Stimulated activated CD4-positive, alpha-beta T cell treated with anti-CD3 and anti-CD28 coated beads, Interleukin-2, amount 100 ng/mL, for 24 hours (primary cell): ENCODE measurements at regions not wholly inside any gene's neighbourhood (a gene's known extent, or its start where the extent isn't known, plus 50 kb on each side); places are given as distances from the start of the nearest gene placed in this dataset.

Source experiments
- DNase-seq, 2 donors: peaks; one replicate each; pipeline ENCODE4 v3.0.0-alpha.2; 2020

GRCh38 chr22:47588578-47588960 lies 826.1 kb downstream of the TBC1D22A start:
- no peak for DNase-seq

GRCh38 chr22:47587861-47588577 lies 825.6 kb downstream of the TBC1D22A start:
- DNase-seq, result no peak

GRCh38 chr22:47587361-47587760 lies 824.9 kb downstream of the TBC1D22A start:
- DNase-seq, result no peak

GRCh38 chr22:47586946-47587345 lies 824.5 kb downstream of the TBC1D22A start:
- DNase-seq, result no peak

GRCh38 chr22:47586038-47586437 lies 823.6 kb downstream of the TBC1D22A start:
- DNase-seq, result no peak

- no peak for DNase-seq
Measured at GRCh38 chr22:47583959-47584562, 821.6 kb downstream of the TBC1D22A start.

- no peak for DNase-seq
Measured at GRCh38 chr22:47582067-47582466, 819.6 kb downstream of the TBC1D22A start.

- no peak for DNase-seq
Measured at GRCh38 chr22:47580121-47580520, 817.7 kb downstream of the TBC1D22A start.

GRCh38 chr22:47576908-47577307 lies 814.5 kb downstream of the TBC1D22A start:
- no peak for DNase-seq

GRCh38 chr22:47575291-47575690 lies 812.8 kb downstream of the TBC1D22A start:
- no peak for DNase-seq

- no peak for DNase-seq
Measured at GRCh38 chr22:47574556-47574955, 812.1 kb downstream of the TBC1D22A start.

- no peak for DNase-seq
Measured at GRCh38 chr22:47573141-47573540, 810.7 kb downstream of the TBC1D22A start.

- DNase-seq, result no peak
Measured at GRCh38 chr22:47572443-47572842, 810.0 kb downstream of the TBC1D22A start.

- DNase-seq, result no peak
Measured at GRCh38 chr22:47571616-47572015, 809.2 kb downstream of the TBC1D22A start.

- DNase-seq, result no peak
Measured at GRCh38 chr22:47570851-47571250, 808.4 kb downstream of the TBC1D22A start.

- DNase-seq, result no peak
Measured at GRCh38 chr22:47570300-47570685, 807.8 kb downstream of the TBC1D22A start.

- DNase-seq, result no peak
Measured at GRCh38 chr22:47569389-47570299, 807.2 kb downstream of the TBC1D22A start.

GRCh38 chr22:47568700-47569099 lies 806.2 kb downstream of the TBC1D22A start:
- no peak for DNase-seq

GRCh38 chr22:47567126-47568090 lies 805.0 kb downstream of the TBC1D22A start:
- DNase-seq, result no peak

GRCh38 chr22:47566491-47566890 lies 804.0 kb downstream of the TBC1D22A start:
- no peak for DNase-seq

GRCh38 chr22:47565607-47566006 lies 803.2 kb downstream of the TBC1D22A start:
- DNase-seq, result no peak

GRCh38 chr22:47564651-47565434 lies 802.4 kb downstream of the TBC1D22A start:
- no peak for DNase-seq
